Activated CD8-positive, alpha-beta memory T cell treated with anti-CD3 and anti-CD28 coated beads for 36 hours (primary cell): ENCODE measurements at regions not wholly inside any gene's neighbourhood (a gene's known extent, or its start where the extent isn't known, plus 50 kb on each side); places are given as distances from the start of the nearest gene placed in this dataset.
"Not testable (repeated sequence)": the region's sequence is repeated elsewhere in the genome, so short reads cannot be mapped to it uniquely, and the experiment has no call there.

ENCODE experiments used
- CTCF ChIA-PET: fragments of 350-600 bp; sonication (Branson Sonifier 250); formaldehyde crosslinking; loops from one replicate; lab custom pipeline; 2021; ENCODE audit warnings: antibody characterized with exemption; lab: Charles Lee
- POLR2A ChIA-PET: fragments of 350-600 bp; sonication (Branson Sonifier 250); formaldehyde crosslinking; loops from one replicate; lab custom pipeline; 2021; ENCODE audit warnings: antibody characterized with exemption; lab: Charles Lee

GRCh38 chr6:156695742-156696141 lies 81.4 kb upstream of the ARID1B start:
- CTCF ChIA-PET: interaction anchor here (0.7 kb wide), 1 partner anchor 323 kb away, joined by 4 read pairs; no protein-coding TSS in a partner anchor
- POLR2A ChIA-PET: interaction anchor here (0.6 kb wide), 1 partner anchor 11 kb away, joined by 3 read pairs; no protein-coding TSS in a partner anchor

- ChIA-PET POLR2A (no interaction called here), CTCF (no interaction called here)
Measured at GRCh38 chr6:156694679-156695078, 82.5 kb upstream of the ARID1B start.

GRCh38 chr6:156691018-156691417 lies 86.2 kb upstream of the ARID1B start:
- POLR2A ChIA-PET: no interaction called here
- CTCF ChIA-PET: interaction anchor here (0.6 to 0.9 kb wide), 2 partner anchors 85 to 586 kb away, joined by 3 to 5 read pairs; no protein-coding TSS in a partner anchor

GRCh38 chr6:156689656-156690055 lies 87.5 kb upstream of the ARID1B start:
- ChIA-PET CTCF (no interaction called here), POLR2A (interaction anchor here (0.5 kb wide), 1 partner anchor 21 kb away, joined by 3 read pairs; no protein-coding TSS in a partner anchor)

- POLR2A ChIA-PET: no interaction called here
- CTCF ChIA-PET: no interaction called here
Measured at GRCh38 chr6:156688620-156688971, 88.6 kb upstream of the ARID1B start.

- CTCF ChIA-PET: no interaction called here
Measured at GRCh38 chr6:156687789-156688619, 89.2 kb upstream of the ARID1B start.

GRCh38 chr6:156686995-156687788 lies 90.0 kb upstream of the ARID1B start:
- CTCF ChIA-PET: no interaction called here

More at GRCh38 chr6:156687789-156688619, 89.2 kb upstream of the ARID1B start:
- POLR2A ChIA-PET: interaction anchor here (0.6 to 1.6 kb wide), 3 partner anchors 88 to 92 kb away, joined by 3 to 4 read pairs (median 4); no protein-coding TSS in a partner anchor

GRCh38 chr6:156686301-156686994 lies 90.7 kb upstream of the ARID1B start:
- ChIA-PET CTCF (interaction anchor here (0.9 kb wide), 1 partner anchor 34 kb away, joined by 3 read pairs; no protein-coding TSS in a partner anchor), POLR2A (interaction anchor here (0.6 to 1.6 kb wide), 2 partner anchors 69 to 92 kb away, joined by 3 to 4 read pairs; no protein-coding TSS in a partner anchor)

More at GRCh38 chr6:156686995-156687788, 90.0 kb upstream of the ARID1B start:
- POLR2A ChIA-PET: interaction anchor here (0.6 to 1.6 kb wide), 3 partner anchors 89 to 93 kb away, joined by 3 to 4 read pairs (median 4); no protein-coding TSS in a partner anchor

- POLR2A ChIA-PET: interaction anchor here (0.6 kb wide), 1 partner anchor 69 kb away, joined by 3 read pairs; no protein-coding TSS in a partner anchor
- CTCF ChIA-PET: interaction anchor here (0.9 kb wide), 1 partner anchor 34 kb away, joined by 3 read pairs; no protein-coding TSS in a partner anchor
Measured at GRCh38 chr6:156685823-156686222, 91.4 kb upstream of the ARID1B start.

GRCh38 chr6:156683821-156684220 lies 93.4 kb upstream of the ARID1B start:
- POLR2A ChIA-PET: no interaction called here
- CTCF ChIA-PET: no interaction called here

GRCh38 chr6:156676721-156677120 lies 100.5 kb upstream of the ARID1B start:
- CTCF ChIA-PET: no interaction called here
- POLR2A ChIA-PET: no interaction called here

- CTCF ChIA-PET: no interaction called here
- POLR2A ChIA-PET: no interaction called here
Measured at GRCh38 chr6:156674197-156674596, 103.0 kb upstream of the ARID1B start.

- POLR2A ChIA-PET, CTCF ChIA-PET: not testable (repeated sequence)
Measured at GRCh38 chr6:156670097-156670496, 107.1 kb upstream of the ARID1B start.

GRCh38 chr6:156662025-156662445 lies 115.1 kb upstream of the ARID1B start:
- ChIA-PET POLR2A (no interaction called here), CTCF (no interaction called here)

GRCh38 chr6:156660389-156660788 lies 116.8 kb upstream of the ARID1B start:
- ChIA-PET CTCF (no interaction called here), POLR2A (no interaction called here)

- CTCF ChIA-PET: no interaction called here
Measured at GRCh38 chr6:156659822-156660198, 117.4 kb upstream of the ARID1B start.

GRCh38 chr6:156658966-156659821 lies 118.0 kb upstream of the ARID1B start:
- POLR2A ChIA-PET: no interaction called here
- CTCF ChIA-PET: no interaction called here

More at GRCh38 chr6:156659822-156660198, 117.4 kb upstream of the ARID1B start:
- POLR2A ChIA-PET: no interaction called here
